ENCODE measurements at regions not wholly inside any gene's neighbourhood (a gene's known extent, or its start where the extent isn't known, plus 50 kb on each side); places are given as distances from the start of the nearest gene placed in this dataset.

- 23% methylated on average over 1 of the region's 1 CpG for WGBS
- intact Hi-C loops (cut with DNase I), result no loop called here
Measured at GRCh38 chr13:55437162-55437561, 1703.6 kb upstream of the PRR20A start.

GRCh38 chr13:55439450-55439849 lies 1701.3 kb upstream of the PRR20A start:
- no peaks in the 10 kb centered on the region for H3K4me1 ChIP-seq
- H3K9me3 ChIP-seq, result no peaks in the 10 kb centered on the region
- no peaks in the 10 kb centered on the region for H3K27me3 ChIP-seq
- no peak for DNase-seq (ENCODE audit: extremely low spot score)
- no peaks in the 10 kb centered on the region for H3K36me3 ChIP-seq
- no peak for TF ChIP-seq EP300 (IDR thresholded peaks at IDR 0.05)
- TF ChIP-seq POLR2AphosphoS5 (IDR thresholded peaks at IDR 0.05), result no peak
- no peak for TF ChIP-seq CTCF (IDR thresholded peaks at IDR 0.05)
- no peak for TF ChIP-seq POLR2A (IDR thresholded peaks at IDR 0.05; ENCODE audit: low read depth)
- H3K27ac ChIP-seq (replicated peaks in 1 of 4), result no peak overlapping the region
- intact Hi-C loops (cut with DNase I), result no loop called here
- 41% methylated on average over 1 of the region's 1 CpG for WGBS
- H3K4me3 ChIP-seq, result no peak overlapping the region

More at GRCh38 chr13:55437162-55437561, 1703.6 kb upstream of the PRR20A start:
- Histone ChIP-seq H3K9me3 (no peaks in the 10 kb centered on the region), H3K27me3 (no peaks in the 10 kb centered on the region), H3K4me1 (no peaks in the 10 kb centered on the region), H3K4me3 (no peak overlapping the region), H3K27ac (replicated peaks in 1 of 4) (no peak overlapping the region), H3K36me3 (no peaks in the 10 kb centered on the region)
- DNase-seq (ENCODE audit: extremely low spot score), result no peak
- TF ChIP-seq POLR2AphosphoS5 (IDR thresholded peaks at IDR 0.05) (no peak), EP300 (IDR thresholded peaks at IDR 0.05) (no peak), POLR2A (IDR thresholded peaks at IDR 0.05; ENCODE audit: low read depth) (no peak), CTCF (IDR thresholded peaks at IDR 0.05) (no peak)

GRCh38 chr13:55440465-55441085 lies 1700.1 kb upstream of the PRR20A start:
- 72% methylated on average over 4 of the region's 4 CpGs for WGBS
- H3K36me3 ChIP-seq, result no peaks in the 10 kb centered on the region
- no peak for TF ChIP-seq CTCF (IDR thresholded peaks at IDR 0.05)
- TF ChIP-seq POLR2AphosphoS5 (IDR thresholded peaks at IDR 0.05), result no peak
- no peak for TF ChIP-seq POLR2A (IDR thresholded peaks at IDR 0.05; ENCODE audit: low read depth)
- no peak for TF ChIP-seq EP300 (IDR thresholded peaks at IDR 0.05)
- H3K4me1 ChIP-seq, result no peaks in the 10 kb centered on the region
- H3K9me3 ChIP-seq, result no peaks in the 10 kb centered on the region
- H3K27me3 ChIP-seq, result no peaks in the 10 kb centered on the region
- H3K4me3 ChIP-seq, result no peak overlapping the region
- no peak overlapping the region for H3K27ac ChIP-seq (replicated peaks in 1 of 4)
- intact Hi-C loops (cut with DNase I), result no loop called here
- DNase-seq (ENCODE audit: extremely low spot score), result no peak

GRCh38 chr13:55464222-55464621 lies 1676.5 kb upstream of the PRR20A start:
- intact Hi-C loops (cut with DNase I), result no loop called here

More at GRCh38 chr13:55464222-55464621, 1676.5 kb upstream of the PRR20A start:
- no peaks in the 10 kb centered on the region for H3K36me3 ChIP-seq
- H3K27me3 ChIP-seq, result no peaks in the 10 kb centered on the region
- no peak overlapping the region for H3K27ac ChIP-seq (replicated peaks in 1 of 4)
- TF ChIP-seq EP300 (IDR thresholded peaks at IDR 0.05) (no peak), POLR2AphosphoS5 (IDR thresholded peaks at IDR 0.05) (no peak), POLR2A (IDR thresholded peaks at IDR 0.05; ENCODE audit: low read depth) (no peak), CTCF (IDR thresholded peaks at IDR 0.05) (no peak)
- no peak for DNase-seq (ENCODE audit: extremely low spot score)
- no peaks in the 10 kb centered on the region for H3K9me3 ChIP-seq
- no peaks in the 10 kb centered on the region for H3K4me1 ChIP-seq
- 68% methylated on average over 3 of the region's 3 CpGs for WGBS
- no peak overlapping the region for H3K4me3 ChIP-seq

Measured in esophagus muscularis mucosa (tissue), 4 donors.